GM20000 (cell line): ENCODE measurements at regions not wholly inside any gene's neighbourhood (a gene's known extent, or its start where the extent isn't known, plus 50 kb on each side); places are given as distances from the start of the nearest gene placed in this dataset.

Experiments
- DNase-seq: peaks from one replicate; pipeline ENCODE4 v3.0.0; 2012; ENCODE audit warnings: low spot score
- CTCF ChIP-seq: IDR thresholded peaks from 2 replicates; pipeline ENCODE4 v1.5.1; 2012; ENCODE audit warnings: mild to moderate bottlenecking, control low read depth; ENCODE audit errors: extremely low read depth, missing control alignments

DNA sequence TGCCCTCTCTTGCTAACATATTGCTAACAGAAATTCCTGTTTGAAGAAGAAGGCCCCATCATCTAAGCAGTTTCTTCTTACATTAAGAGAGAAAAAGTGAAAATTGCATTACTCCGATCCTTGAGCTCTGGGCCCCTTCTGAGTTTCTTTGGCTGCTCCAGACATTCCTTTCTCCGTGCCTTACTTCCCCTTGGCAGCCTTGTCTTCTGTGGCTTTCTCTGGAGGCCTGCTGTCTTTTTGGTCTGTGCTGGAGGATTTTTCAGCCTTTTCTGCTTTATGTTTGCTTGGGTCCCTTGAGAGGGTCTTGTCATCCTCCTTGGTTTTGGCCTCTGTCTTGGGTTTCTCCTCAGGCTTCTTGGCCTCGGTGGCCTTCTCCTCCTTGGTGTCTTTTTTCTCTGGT is 378.8 kb upstream of the CHD6 start:
- no peak for DNase-seq
- TF ChIP-seq CTCF: no peak

- no peak for DNase-seq
- TF ChIP-seq CTCF: no peak
Observed at GRCh38 chr20:41992481-41992880, 374.3 kb upstream of the CHD6 start.

GRCh38 chr20:41991412-41991811 is 373.2 kb upstream of the CHD6 start:
- no peak for TF ChIP-seq CTCF

GRCh38 chr20:41989935-41990635 is 371.9 kb upstream of the CHD6 start:
- no peak for TF ChIP-seq CTCF
- DNase-seq: no peak

More at GRCh38 chr20:41991412-41991811, 373.2 kb upstream of the CHD6 start:
- DNase-seq: no peak

DNA sequence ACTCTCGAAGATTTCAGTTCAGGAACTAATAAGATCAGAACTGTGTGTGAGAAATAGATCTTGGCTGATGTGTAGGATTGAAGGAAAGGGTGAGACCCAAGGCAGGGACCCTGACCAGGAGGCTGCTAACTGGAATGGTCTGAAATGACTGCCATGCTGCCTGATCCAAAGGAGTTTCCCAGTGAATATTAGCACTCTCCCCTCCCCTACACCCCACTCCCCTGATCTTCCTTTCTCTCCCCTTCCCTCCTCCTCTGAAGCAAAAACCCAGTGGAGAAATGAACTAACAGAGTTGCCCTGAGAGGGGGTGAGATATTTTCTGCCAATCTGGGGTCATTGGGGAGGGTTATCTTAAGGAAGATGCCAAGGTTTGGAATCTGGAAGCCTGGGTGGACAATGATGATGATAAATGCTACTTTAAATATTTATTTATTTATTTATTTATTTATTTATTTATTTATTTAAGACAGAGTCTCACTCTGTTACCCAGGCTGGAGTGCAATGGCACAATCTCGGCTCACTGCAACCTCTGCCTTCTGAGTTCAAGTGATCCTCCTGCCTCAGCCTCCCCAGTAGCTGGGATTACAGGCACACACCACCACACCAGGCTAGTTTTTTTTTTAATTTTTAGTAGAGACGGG is 371.0 kb upstream of the CHD6 start:
- no peak for DNase-seq
- TF ChIP-seq CTCF: no peak

DNA sequence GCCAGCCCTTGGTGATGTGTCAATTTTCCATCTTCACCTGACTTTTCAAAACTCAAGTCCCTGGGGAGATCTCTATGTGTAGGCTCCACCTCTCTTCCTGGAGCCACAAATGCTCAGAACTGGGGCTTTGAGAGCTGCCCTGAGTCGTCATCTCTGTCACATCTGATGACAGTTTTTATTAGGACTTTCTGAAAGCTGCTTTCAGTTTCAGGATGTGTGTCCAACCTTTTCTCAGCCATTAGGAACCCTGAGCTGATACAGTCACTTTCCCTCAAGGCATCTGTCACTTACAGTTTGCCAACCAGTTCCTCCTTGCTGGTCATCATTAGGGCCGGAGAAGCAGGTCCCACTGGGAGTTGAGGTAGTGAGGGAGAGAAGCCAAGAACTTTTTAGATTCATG is 365.9 kb upstream of the CHD6 start:
- no peak for TF ChIP-seq CTCF
- DNase-seq: no peak

- no peak for DNase-seq
- no peak for TF ChIP-seq CTCF
Observed at GRCh38 chr20:41983159-41983558, 365.0 kb upstream of the CHD6 start.
